ENCODE measurements at regions not wholly inside any gene's neighbourhood (a gene's known extent, or its start where the extent isn't known, plus 50 kb on each side); places are given as distances from the start of the nearest gene placed in this dataset.

GRCh38 chr3:10707400-10708215 lies 108.4 kb upstream of the SLC6A11 start:
- Mint-ChIP-seq H3K4me1 (peaks cover 8% of the 10 kb centered on the region), H3K36me3 (ENCODE audit: low read depth) (no peaks in the 10 kb centered on the region), H3K27ac (no peak overlapping the region), H3K9me3 (no peaks in the 10 kb centered on the region), H3K4me3 (peak overlapping the region; percentile 48), H3K27me3 (ENCODE audit: insufficient read depth) (peaks cover 75% of the 10 kb centered on the region)
- DNase-seq = peak; percentile 83
- TF ChIP-seq CTCF (conservative IDR thresholded peaks at IDR 0.05) = peak; percentile 69
- H3K27me3 ChIP-seq (ENCODE audit: control insufficient read depth, insufficient read depth, low read length, poor library complexity, severe bottlenecking) = peaks cover 80% of the 10 kb centered on the region
- 0 to 1% methylated on average over 23 to 72 of the region's 93 CpGs for WGBS, 2 experiments (ENCODE audit: insufficient coverage in 1 of 2, insufficient read length in 1 of 2)
- H3K4me1 ChIP-seq (ENCODE audit: control insufficient read depth, insufficient read depth, low read length) = no peaks in the 10 kb centered on the region
- H3K4me3 ChIP-seq (ENCODE audit: low read length) = peak overlapping the region; percentile 69
- no peaks in the 10 kb centered on the region for H3K36me3 ChIP-seq (ENCODE audit: control insufficient read depth, insufficient read depth, low read length)
- H3K27ac ChIP-seq (ENCODE audit: low read depth, low read length) = no peak overlapping the region
- no peaks in the 10 kb centered on the region for H3K9me3 ChIP-seq (ENCODE audit: control insufficient read depth, low read length)
- no peak overlapping the region for H3K9ac ChIP-seq (ENCODE audit: extremely low read depth, low read length, poor library complexity, severe bottlenecking)

GRCh38 chr3:10708216-10708893 lies 107.7 kb upstream of the SLC6A11 start:
- H3K4me1 ChIP-seq (ENCODE audit: control insufficient read depth, insufficient read depth, low read length) = no peaks in the 10 kb centered on the region
- peaks cover 5% of the 10 kb centered on the region for H3K4me1 Mint-ChIP-seq
- peaks cover 80% of the 10 kb centered on the region for H3K27me3 ChIP-seq (ENCODE audit: control insufficient read depth, insufficient read depth, low read length, poor library complexity, severe bottlenecking)
- TF ChIP-seq CTCF (conservative IDR thresholded peaks at IDR 0.05) = no peak
- no peaks in the 10 kb centered on the region for H3K36me3 ChIP-seq (ENCODE audit: control insufficient read depth, insufficient read depth, low read length)
- H3K36me3 Mint-ChIP-seq (ENCODE audit: low read depth) = no peaks in the 10 kb centered on the region
- WGBS, 2 experiments (ENCODE audit: insufficient coverage in 1 of 2, insufficient read length in 1 of 2) = 19 to 33% methylated on average over 11 to 25 of the region's 25 CpGs
- H3K27me3 Mint-ChIP-seq (ENCODE audit: insufficient read depth) = peaks cover 77% of the 10 kb centered on the region
- no peaks in the 10 kb centered on the region for H3K9me3 Mint-ChIP-seq
- DNase-seq = peak; percentile 72
- H3K27ac Mint-ChIP-seq = no peak overlapping the region
- peak overlapping the region; percentile 37 for H3K4me3 Mint-ChIP-seq
- no peak overlapping the region for H3K27ac ChIP-seq (ENCODE audit: low read depth, low read length)
- H3K9ac ChIP-seq (ENCODE audit: extremely low read depth, low read length, poor library complexity, severe bottlenecking) = no peak overlapping the region
- no peak overlapping the region for H3K4me3 ChIP-seq (ENCODE audit: low read length)
- H3K9me3 ChIP-seq (ENCODE audit: control insufficient read depth, low read length) = no peaks in the 10 kb centered on the region

GRCh38 chr3:10709110-10709781 lies 106.8 kb upstream of the SLC6A11 start:
- H3K4me1 ChIP-seq (ENCODE audit: control insufficient read depth, insufficient read depth, low read length) = no peaks in the 10 kb centered on the region
- no peak overlapping the region for H3K4me3 ChIP-seq (ENCODE audit: low read length)
- H3K36me3 ChIP-seq (ENCODE audit: control insufficient read depth, insufficient read depth, low read length) = no peaks in the 10 kb centered on the region
- peaks cover 5% of the 10 kb centered on the region for H3K4me1 Mint-ChIP-seq
- no peak overlapping the region for H3K4me3 Mint-ChIP-seq
- no peak for DNase-seq
- no peaks in the 10 kb centered on the region for H3K36me3 Mint-ChIP-seq (ENCODE audit: low read depth)
- peaks cover 2% of the 10 kb centered on the region for H3K9me3 Mint-ChIP-seq
- WGBS, 2 experiments (ENCODE audit: insufficient coverage in 1 of 2, insufficient read length in 1 of 2) = 83 to 85% methylated on average over 6 to 9 of the region's 9 CpGs
- H3K27me3 ChIP-seq (ENCODE audit: control insufficient read depth, insufficient read depth, low read length, poor library complexity, severe bottlenecking) = peaks cover 79% of the 10 kb centered on the region
- H3K27me3 Mint-ChIP-seq (ENCODE audit: insufficient read depth) = peaks cover 80% of the 10 kb centered on the region
- no peak overlapping the region for H3K27ac ChIP-seq (ENCODE audit: low read depth, low read length)
- TF ChIP-seq CTCF (conservative IDR thresholded peaks at IDR 0.05) = peak; percentile 47
- no peak overlapping the region for H3K9ac ChIP-seq (ENCODE audit: extremely low read depth, low read length, poor library complexity, severe bottlenecking)
- H3K27ac Mint-ChIP-seq = no peak overlapping the region
- H3K9me3 ChIP-seq (ENCODE audit: control insufficient read depth, low read length) = no peaks in the 10 kb centered on the region
